ENCODE measurements at regions not wholly inside any gene's neighbourhood (a gene's known extent, or its start where the extent isn't known, plus 50 kb on each side); places are given as distances from the start of the nearest gene placed in this dataset.
"Not testable (repeated sequence)": the region's sequence is repeated elsewhere in the genome, so short reads cannot be mapped to it uniquely, and the experiment has no call there.

DNA sequence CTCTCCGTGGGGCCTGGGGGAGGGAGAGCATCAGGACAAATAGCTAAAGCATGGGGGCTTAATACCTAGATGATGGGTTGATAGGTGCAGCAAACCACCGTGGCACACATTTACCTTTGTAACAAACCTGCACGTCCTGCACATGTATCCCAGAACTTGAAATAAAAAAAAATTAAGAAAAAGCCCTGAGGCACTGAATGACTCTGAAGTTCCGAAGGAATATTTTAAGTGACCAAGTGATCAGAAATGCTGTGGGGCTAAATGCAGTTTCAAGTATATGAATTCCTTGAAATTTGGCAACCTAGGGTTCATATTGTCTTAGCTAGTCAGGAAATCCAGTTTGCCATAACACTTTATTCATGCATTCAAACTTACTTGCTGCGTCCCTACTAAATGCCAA lies 127.5 kb downstream of the MC4R start:
- no peaks in the 10 kb centered on the region for H3K36me3 ChIP-seq (ENCODE audit: control insufficient read depth in 4 of 4, insufficient read depth in 4 of 4, low read length in 4 of 4)
- no peak for DNase-seq
- no peak overlapping the region for H3K9ac ChIP-seq (ENCODE audit: insufficient read depth in 1 of 2, low read length in 2 of 2)
- H3K27me3 ChIP-seq (ENCODE audit: control insufficient read depth in 3 of 3, insufficient read depth in 3 of 3, low read length in 2 of 3) = no peaks in the 10 kb centered on the region
- H3K9me3 ChIP-seq (ENCODE audit: control insufficient read depth in 4 of 4, insufficient read depth in 3 of 4, low read length in 3 of 4) = no peaks in the 10 kb centered on the region
- H3K4me3 ChIP-seq = no peak overlapping the region
- TF ChIP-seq, protein P1, sequence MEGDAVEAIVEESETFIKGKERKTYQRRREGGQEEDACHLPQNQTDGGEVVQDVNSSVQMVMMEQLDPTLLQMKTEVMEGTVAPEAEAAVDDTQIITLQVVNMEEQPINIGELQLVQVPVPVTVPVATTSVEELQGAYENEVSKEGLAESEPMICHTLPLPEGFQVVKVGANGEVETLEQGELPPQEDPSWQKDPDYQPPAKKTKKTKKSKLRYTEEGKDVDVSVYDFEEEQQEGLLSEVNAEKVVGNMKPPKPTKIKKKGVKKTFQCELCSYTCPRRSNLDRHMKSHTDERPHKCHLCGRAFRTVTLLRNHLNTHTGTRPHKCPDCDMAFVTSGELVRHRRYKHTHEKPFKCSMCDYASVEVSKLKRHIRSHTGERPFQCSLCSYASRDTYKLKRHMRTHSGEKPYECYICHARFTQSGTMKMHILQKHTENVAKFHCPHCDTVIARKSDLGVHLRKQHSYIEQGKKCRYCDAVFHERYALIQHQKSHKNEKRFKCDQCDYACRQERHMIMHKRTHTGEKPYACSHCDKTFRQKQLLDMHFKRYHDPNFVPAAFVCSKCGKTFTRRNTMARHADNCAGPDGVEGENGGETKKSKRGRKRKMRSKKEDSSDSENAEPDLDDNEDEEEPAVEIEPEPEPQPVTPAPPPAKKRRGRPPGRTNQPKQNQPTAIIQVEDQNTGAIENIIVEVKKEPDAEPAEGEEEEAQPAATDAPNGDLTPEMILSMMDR (IDR thresholded peaks at IDR 0.05; ENCODE audit: control extremely low read depth, extremely low read depth) = no peak
- no peak for ATAC-seq (ENCODE audit: insufficient read depth, low FRiP score)
- H3K4me1 ChIP-seq (ENCODE audit: control insufficient read depth in 5 of 5, insufficient read depth in 5 of 5, low read length in 5 of 5) = no peaks in the 10 kb centered on the region
- no peak overlapping the region for H3K27ac ChIP-seq (ENCODE audit: low read depth in 1 of 2, low read length in 1 of 2)
- WGBS, 2 donors = 91 to 93% methylated on average over 5 of the region's 5 CpGs

DNA sequence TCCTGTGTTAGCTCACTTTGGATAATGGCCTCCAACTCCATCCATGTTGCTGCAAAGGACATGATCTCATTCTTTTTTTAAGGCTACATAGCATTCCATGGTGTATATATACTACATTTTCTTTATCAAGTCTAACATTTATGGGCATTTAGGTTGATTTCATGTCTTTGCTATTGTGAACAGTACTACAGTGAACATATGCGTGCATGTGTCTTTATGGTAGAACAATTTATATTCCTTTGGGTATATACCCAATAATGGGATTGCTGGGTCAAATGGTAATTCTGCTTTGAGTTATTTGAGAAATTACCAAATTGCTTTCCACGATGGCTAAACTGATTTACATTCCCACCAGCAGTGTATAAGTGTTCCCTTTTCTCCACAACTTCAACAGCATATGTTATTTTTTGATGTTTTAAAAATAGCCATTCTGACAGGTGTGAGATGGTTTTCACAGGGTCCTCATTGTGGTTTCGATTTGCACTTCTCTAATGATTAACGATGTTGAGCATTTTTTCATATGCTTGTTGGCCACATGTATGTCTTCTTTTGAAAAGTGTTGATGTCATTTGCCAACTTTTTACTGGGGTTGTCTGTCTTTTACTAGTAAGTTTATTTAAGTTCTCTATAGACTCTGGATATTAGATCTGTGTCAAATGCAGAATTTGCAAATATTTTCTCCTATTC lies 133.4 kb downstream of the MC4R start:
- not testable (repeated sequence) for H3K4me1 ChIP-seq (ENCODE audit: control insufficient read depth in 5 of 5, insufficient read depth in 5 of 5, low read length in 5 of 5); H3K4me3 ChIP-seq; ATAC-seq (ENCODE audit: insufficient read depth, low FRiP score); DNase-seq; H3K36me3 ChIP-seq (ENCODE audit: control insufficient read depth in 4 of 4, insufficient read depth in 4 of 4, low read length in 4 of 4); H3K27ac ChIP-seq (ENCODE audit: low read depth in 1 of 2, low read length in 1 of 2); H3K9me3 ChIP-seq (ENCODE audit: control insufficient read depth in 4 of 4, insufficient read depth in 3 of 4, low read length in 3 of 4); H3K27me3 ChIP-seq (ENCODE audit: control insufficient read depth in 3 of 3, insufficient read depth in 3 of 3, low read length in 2 of 3); H3K9ac ChIP-seq (ENCODE audit: insufficient read depth in 1 of 2, low read length in 2 of 2)
- WGBS, 2 donors = 73% methylated on average over 4 of the region's 4 CpGs

DNA sequence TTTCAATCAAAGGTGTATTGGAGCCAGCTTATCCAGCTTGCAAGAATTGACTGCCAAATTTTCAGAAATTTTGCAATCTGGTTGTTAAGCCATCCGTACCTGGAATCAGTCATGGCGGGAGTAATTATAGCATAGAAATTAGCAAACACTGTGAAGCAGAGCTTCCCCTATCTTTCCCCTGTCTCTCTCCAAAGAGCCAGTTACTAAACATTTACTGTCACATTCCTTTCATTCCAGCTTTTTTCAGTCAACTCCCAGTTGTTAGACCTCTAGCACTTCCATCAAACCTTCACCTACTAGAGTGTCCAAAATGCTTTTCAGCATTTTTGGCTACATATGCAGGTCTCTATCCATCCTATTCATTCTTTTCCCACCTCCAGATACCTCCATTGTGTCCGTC lies 137.4 kb downstream of the MC4R start:
- Histone ChIP-seq H3K9me3 (ENCODE audit: control insufficient read depth in 4 of 4, insufficient read depth in 3 of 4, low read length in 3 of 4) (no peaks in the 10 kb centered on the region), H3K36me3 (ENCODE audit: control insufficient read depth in 4 of 4, insufficient read depth in 4 of 4, low read length in 4 of 4) (no peaks in the 10 kb centered on the region), H3K27me3 (ENCODE audit: control insufficient read depth in 3 of 3, insufficient read depth in 3 of 3, low read length in 2 of 3) (no peaks in the 10 kb centered on the region), H3K27ac (ENCODE audit: low read depth in 1 of 2, low read length in 1 of 2) (no peak overlapping the region), H3K9ac (ENCODE audit: insufficient read depth in 1 of 2, low read length in 2 of 2) (no peak overlapping the region), H3K4me3 (no peak overlapping the region), H3K4me1 (ENCODE audit: control insufficient read depth in 5 of 5, insufficient read depth in 5 of 5, low read length in 5 of 5) (peaks cover 0 to 2% (median 0%) of the 10 kb centered on the region in 5 donors)
- TF ChIP-seq, protein P1 (IDR thresholded peaks at IDR 0.05; ENCODE audit: control extremely low read depth, extremely low read depth) = no peak
- DNase-seq = no peak
- ATAC-seq (ENCODE audit: insufficient read depth, low FRiP score) = no peak
- 79% methylated on average over 3 of the region's 3 CpGs for WGBS, 2 donors

DNA sequence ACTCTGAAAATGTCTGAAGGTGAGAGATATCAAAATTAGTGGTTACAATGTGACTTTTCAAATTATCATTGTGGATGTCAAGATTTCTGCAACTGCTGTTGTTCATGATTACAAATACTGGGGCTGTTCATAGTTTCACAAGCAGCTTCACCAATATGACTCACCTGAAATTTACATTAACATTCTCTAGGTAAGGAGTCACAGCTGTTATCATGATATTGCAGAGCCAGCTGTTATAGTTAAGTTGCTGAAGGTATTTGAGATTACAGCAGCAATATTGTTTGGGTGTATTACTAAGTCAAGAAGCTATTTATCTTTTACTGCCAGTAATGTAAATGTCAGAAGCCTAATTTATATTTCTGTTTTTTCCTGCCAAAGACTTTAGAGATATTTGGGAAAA lies 140.0 kb downstream of the MC4R start:
- TF ChIP-seq, protein P1 (IDR thresholded peaks at IDR 0.05; ENCODE audit: control extremely low read depth, extremely low read depth) = no peak
- DNase-seq (no peak), ATAC-seq (ENCODE audit: insufficient read depth, low FRiP score) (no peak)
- no peak overlapping the region for H3K27ac ChIP-seq (ENCODE audit: low read depth in 1 of 2, low read length in 1 of 2)
- H3K9me3 ChIP-seq (ENCODE audit: control insufficient read depth in 4 of 4, insufficient read depth in 3 of 4, low read length in 3 of 4) = no peaks in the 10 kb centered on the region
- H3K4me1 ChIP-seq (ENCODE audit: control insufficient read depth in 5 of 5, insufficient read depth in 5 of 5, low read length in 5 of 5) = peaks cover 0 to 23% (median 5%) of the 10 kb centered on the region in 5 donors
- no peaks in the 10 kb centered on the region for H3K27me3 ChIP-seq (ENCODE audit: control insufficient read depth in 3 of 3, insufficient read depth in 3 of 3, low read length in 2 of 3)
- H3K4me3 ChIP-seq = no peak overlapping the region
- H3K36me3 ChIP-seq (ENCODE audit: control insufficient read depth in 4 of 4, insufficient read depth in 4 of 4, low read length in 4 of 4) = no peaks in the 10 kb centered on the region
- no peak overlapping the region for H3K9ac ChIP-seq (ENCODE audit: insufficient read depth in 1 of 2, low read length in 2 of 2)
